ENCODE measurements at regions not wholly inside any gene's neighbourhood (a gene's known extent, or its start where the extent isn't known, plus 50 kb on each side); places are given as distances from the start of the nearest gene placed in this dataset.

- H3K27ac ChIP-seq (replicated peaks), result no peak overlapping the region
- H3K4me3 ChIP-seq (replicated peaks; ENCODE audit: insufficient read depth, low read length), result no peak overlapping the region
- TF ChIP-seq REST (IDR thresholded peaks at IDR 0.05; ENCODE audit: insufficient replicate concordance, low read depth) (no peak), GABPA (IDR thresholded peaks at IDR 0.05; ENCODE audit: low read depth) (no peak), POLR2AphosphoS5 (IDR thresholded peaks at IDR 0.05; ENCODE audit: low read depth) (no peak), SPI1 (IDR thresholded peaks at IDR 0.05; ENCODE audit: borderline replicate concordance, low read depth) (no peak)
- TF ChIP-seq, protein P1, sequence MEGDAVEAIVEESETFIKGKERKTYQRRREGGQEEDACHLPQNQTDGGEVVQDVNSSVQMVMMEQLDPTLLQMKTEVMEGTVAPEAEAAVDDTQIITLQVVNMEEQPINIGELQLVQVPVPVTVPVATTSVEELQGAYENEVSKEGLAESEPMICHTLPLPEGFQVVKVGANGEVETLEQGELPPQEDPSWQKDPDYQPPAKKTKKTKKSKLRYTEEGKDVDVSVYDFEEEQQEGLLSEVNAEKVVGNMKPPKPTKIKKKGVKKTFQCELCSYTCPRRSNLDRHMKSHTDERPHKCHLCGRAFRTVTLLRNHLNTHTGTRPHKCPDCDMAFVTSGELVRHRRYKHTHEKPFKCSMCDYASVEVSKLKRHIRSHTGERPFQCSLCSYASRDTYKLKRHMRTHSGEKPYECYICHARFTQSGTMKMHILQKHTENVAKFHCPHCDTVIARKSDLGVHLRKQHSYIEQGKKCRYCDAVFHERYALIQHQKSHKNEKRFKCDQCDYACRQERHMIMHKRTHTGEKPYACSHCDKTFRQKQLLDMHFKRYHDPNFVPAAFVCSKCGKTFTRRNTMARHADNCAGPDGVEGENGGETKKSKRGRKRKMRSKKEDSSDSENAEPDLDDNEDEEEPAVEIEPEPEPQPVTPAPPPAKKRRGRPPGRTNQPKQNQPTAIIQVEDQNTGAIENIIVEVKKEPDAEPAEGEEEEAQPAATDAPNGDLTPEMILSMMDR (IDR thresholded peaks at IDR 0.05; ENCODE audit: insufficient read depth, low read length), result no peak
Observed at GRCh38 chr12:91810531-91811451, 334.9 kb downstream of the BTG1 start.

GRCh38 chr12:91810077-91810476 is 335.6 kb downstream of the BTG1 start:
- TF ChIP-seq, protein P1 (IDR thresholded peaks at IDR 0.05; ENCODE audit: insufficient read depth, low read length), result no peak
- TF ChIP-seq GABPA (IDR thresholded peaks at IDR 0.05; ENCODE audit: low read depth) (no peak), POLR2AphosphoS5 (IDR thresholded peaks at IDR 0.05; ENCODE audit: low read depth) (no peak), REST (IDR thresholded peaks at IDR 0.05; ENCODE audit: insufficient replicate concordance, low read depth) (no peak)
- Histone ChIP-seq H3K4me3 (replicated peaks; ENCODE audit: insufficient read depth, low read length) (no peak overlapping the region), H3K27me3 (ENCODE audit: insufficient read depth, poor library complexity, severe bottlenecking) (no peaks in the 10 kb centered on the region), H3K27ac (replicated peaks) (no peak overlapping the region)
- DNase-seq (ENCODE audit: low read depth in 1 of 2, low spot score in 1 of 2), result no peak

More at GRCh38 chr12:91810531-91811451, 334.9 kb downstream of the BTG1 start:
- DNase-seq (ENCODE audit: low read depth in 1 of 2, low spot score in 1 of 2), result no peak
- no peaks in the 10 kb centered on the region for H3K27me3 ChIP-seq (ENCODE audit: insufficient read depth, poor library complexity, severe bottlenecking)

GRCh38 chr12:91805031-91805430 is 340.6 kb downstream of the BTG1 start:
- Histone ChIP-seq H3K27ac (replicated peaks) (no peak overlapping the region), H3K27me3 (ENCODE audit: insufficient read depth, poor library complexity, severe bottlenecking) (no peaks in the 10 kb centered on the region), H3K4me3 (replicated peaks; ENCODE audit: insufficient read depth, low read length) (no peak overlapping the region)
- TF ChIP-seq, protein P1 (IDR thresholded peaks at IDR 0.05; ENCODE audit: insufficient read depth, low read length), result no peak
- TF ChIP-seq REST (IDR thresholded peaks at IDR 0.05; ENCODE audit: insufficient replicate concordance, low read depth) (no peak), GABPA (IDR thresholded peaks at IDR 0.05; ENCODE audit: low read depth) (no peak), SPI1 (IDR thresholded peaks at IDR 0.05; ENCODE audit: borderline replicate concordance, low read depth) (no peak), POLR2AphosphoS5 (IDR thresholded peaks at IDR 0.05; ENCODE audit: low read depth) (no peak)
- DNase-seq (ENCODE audit: low read depth in 1 of 2, low spot score in 1 of 2), result no peak
